ENCODE measurements at regions not wholly inside any gene's neighbourhood (a gene's known extent, or its start where the extent isn't known, plus 50 kb on each side); places are given as distances from the start of the nearest gene placed in this dataset.

GRCh38 chr11:8765294-8765693 is 82.7 kb downstream of the RPL27A start:
- TF ChIP-seq CTCF (conservative IDR thresholded peaks at IDR 0.05) (no peak), EZH2 (IDR thresholded peaks at IDR 0.05; ENCODE audit: low read depth) (no peak)
